CD14-positive monocyte (primary cell): ENCODE measurements at regions not wholly inside any gene's neighbourhood (a gene's known extent, or its start where the extent isn't known, plus 50 kb on each side); places are given as distances from the start of the nearest gene placed in this dataset.

Experiments used
- DNase-seq, 3 donors: peaks; one replicate each; pipeline ENCODE4 v3.0.0-alpha.2; 2011 to 2022
- H2AFZ ChIP-seq: 2 replicates; pipeline ENCODE4 v1.6.0; 2012; ENCODE audit warnings: mild to moderate bottlenecking, low read depth, low read length, inconsistent platforms; ENCODE audit not compliant: insufficient read depth, poor library complexity, severe bottlenecking
- H3K27ac ChIP-seq, 2 donors: 1 replicate in 1 of 2; 2 replicates in 1 of 2; pipeline ENCODE4 v1.5.1; 2012 to 2013; ENCODE audit warnings: low read length in 2 of 2, control low read depth in 1 of 2, inconsistent platforms in 1 of 2, low read depth in 1 of 2, mild to moderate bottlenecking in 1 of 2
- H3K27me3 ChIP-seq, 2 donors: one replicate each; pipeline versions ENCODE4 v1.6.0 to v1.6.1; 2011 to 2013; ENCODE audit warnings: low read length in 2 of 2; ENCODE audit not compliant: control insufficient read depth in 2 of 2, insufficient read depth in 2 of 2
- H3K36me3 ChIP-seq, 2 donors: replicated peaks in 1 of 2; 1 replicate in 1 of 2; 2 replicates in 1 of 2; pipeline versions ENCODE4 v1.5.1 to v1.6.1; 2012 to 2013; ENCODE audit warnings: low read length in 2 of 2, control low read depth in 1 of 2, inconsistent platforms in 1 of 2, mild to moderate bottlenecking in 1 of 2; ENCODE audit not compliant: insufficient read depth in 2 of 2, control insufficient read depth in 1 of 2
- H3K4me1 ChIP-seq, 2 donors: 1 replicate in 1 of 2; 2 replicates in 1 of 2; pipeline versions ENCODE4 v1.5.1 to v1.6.1; 2012 to 2013; ENCODE audit warnings: low read length in 2 of 2, control low read depth in 1 of 2, inconsistent platforms in 1 of 2, mild to moderate bottlenecking in 1 of 2, moderate library complexity in 1 of 2; ENCODE audit not compliant: insufficient read depth in 2 of 2, control insufficient read depth in 1 of 2
- H3K4me2 ChIP-seq: replicated peaks from 2 replicates; pipeline ENCODE3; 2012; ENCODE audit warnings: low read length, moderate library complexity, mild to moderate bottlenecking; ENCODE audit not compliant: poor library complexity, severe bottlenecking; ENCODE audit errors: extremely low read depth
- H3K4me3 ChIP-seq, 3 experiments: fragments of 200-600 bp in 1 of 3; sonication (generic) in 1 of 3; replicated peaks in 1 of 3; 1 replicate in 2 of 3; 2 replicates in 1 of 3; pipeline ENCODE4 v1.5.1; 2011 to 2013; ENCODE audit warnings: low read length in 3 of 3, mild to moderate bottlenecking in 3 of 3, control low read depth in 2 of 3, low read depth in 2 of 3, inconsistent platforms in 1 of 3, moderate library complexity in 1 of 3
- H3K79me2 ChIP-seq: 2 replicates; pipeline ENCODE4 v1.6.0; 2012; ENCODE audit warnings: mild to moderate bottlenecking, control low read depth, inconsistent platforms, low read length, moderate library complexity; ENCODE audit not compliant: insufficient read depth
- H3K9ac ChIP-seq: 2 replicates; pipeline ENCODE4 v1.6.0; 2017; ENCODE audit warnings: low read length, mild to moderate bottlenecking; ENCODE audit not compliant: insufficient read depth, poor library complexity, severe bottlenecking
- H3K9me3 ChIP-seq, 2 donors: replicated peaks in 1 of 2; 1 replicate in 1 of 2; 2 replicates in 1 of 2; pipeline versions ENCODE4 v1.5.1 to v1.6.1; 2012 to 2013; ENCODE audit warnings: low read length in 2 of 2, control low read depth in 1 of 2; ENCODE audit not compliant: control insufficient read depth in 1 of 2, insufficient read depth in 1 of 2
- H4K20me1 ChIP-seq: 2 replicates; pipeline ENCODE4 v1.6.0; 2012; ENCODE audit warnings: mild to moderate bottlenecking, low read length, control low read depth, moderate library complexity; ENCODE audit not compliant: insufficient read depth
- H3K27ac Mint-ChIP-seq, 7 donors: one replicate each; pipeline ENCODE4 v1.8.0; 2020; ENCODE audit warnings: mild to moderate bottlenecking in 7 of 7, mixed read lengths in 7 of 7, moderate library complexity in 6 of 7, inconsistent platforms in 2 of 7
- H3K27me3 Mint-ChIP-seq, 3 donors: one replicate each; pipeline ENCODE4 v1.8.0; 2021 to 2022; ENCODE audit warnings: low read depth in 3 of 3, mild to moderate bottlenecking in 3 of 3, mixed read lengths in 3 of 3, moderate library complexity in 3 of 3, inconsistent platforms in 1 of 3
- H3K36me3 Mint-ChIP-seq, 2 donors: one replicate each; pipeline ENCODE4 v1.8.0; 2020; ENCODE audit warnings: mixed read lengths in 2 of 2, inconsistent platforms in 1 of 2, mild to moderate bottlenecking in 1 of 2
- H3K4me1 Mint-ChIP-seq: one replicate; pipeline ENCODE4 v1.8.0; 2020; ENCODE audit warnings: mild to moderate bottlenecking, mixed read lengths
- H3K4me3 Mint-ChIP-seq, 2 donors: one replicate each; pipeline ENCODE4 v1.8.0; 2020; ENCODE audit warnings: mild to moderate bottlenecking in 2 of 2, mixed read lengths in 2 of 2, moderate library complexity in 1 of 2
- H3K9me3 Mint-ChIP-seq, 7 donors: one replicate each; pipeline ENCODE4 v1.8.0; 2020 to 2022; ENCODE audit warnings: mixed read lengths in 7 of 7, mild to moderate bottlenecking in 6 of 7, moderate library complexity in 6 of 7, inconsistent platforms in 2 of 7
- WGBS: methylation state at CpG from one replicate; pipeline ENCODE4 v1.1.5; 2013; ENCODE audit warnings: missing lambda C conversion rate; ENCODE audit not compliant: insufficient coverage; 5-methylcytosine and 5-hydroxymethylcytosine counted together
- intact Hi-C, 2 donors: fragments of 100-400 bp; cut with micrococcal nuclease; formaldehyde crosslinking; loops; one replicate each; pipeline versions ENCODE4 v1.15.0 to v1.15.1; 2023
- TF ChIP-seq, protein P1 (sequence below): fragments of 200-600 bp; IDR thresholded peaks from one replicate; pipeline ENCODE4 v1.8.0; 2022; ENCODE audit warnings: antibody characterized with exemption, mild to moderate bottlenecking

DNA sequence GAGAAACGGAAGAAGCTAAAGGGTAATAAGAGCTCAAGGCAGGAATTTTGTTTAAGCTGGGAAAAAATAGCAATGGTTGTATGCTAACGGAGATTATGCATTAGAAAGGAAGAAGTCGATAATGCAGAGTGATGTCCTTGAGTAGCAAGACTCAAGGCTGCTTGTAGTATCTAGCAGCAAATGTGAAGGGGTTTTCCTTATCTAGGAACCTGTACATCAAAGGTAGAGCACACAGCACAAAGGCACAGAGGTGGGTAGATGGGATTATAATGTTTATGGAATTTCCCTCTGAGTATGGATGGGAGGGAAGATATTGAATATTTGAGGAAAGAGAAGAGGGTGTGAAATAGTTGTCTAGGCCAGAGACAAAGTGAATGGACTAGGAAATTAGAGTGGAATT is 114.1 kb downstream of the PROX1 start:
- H3K9me3 ChIP-seq = no peaks in the 10 kb centered on the region
- intact Hi-C loops = no loop called here
- Mint-ChIP-seq H3K36me3 (no peaks in the 10 kb centered on the region), H3K27ac (no peak overlapping the region), H3K4me1 (no peaks in the 10 kb centered on the region), H3K9me3 (peaks cover 0 to 8% (median 2%) of the 10 kb centered on the region in 7 donors), H3K4me3 (no peak overlapping the region), H3K27me3 (no peaks in the 10 kb centered on the region)
- 96% methylated on average over 3 of the region's 3 CpGs for WGBS
- H3K36me3 ChIP-seq = no peaks in the 10 kb centered on the region
- H3K79me2 ChIP-seq = no peaks in the 10 kb centered on the region
- no peak overlapping the region for H3K4me3 ChIP-seq
- H3K27ac ChIP-seq = no peak overlapping the region
- H3K4me2 ChIP-seq = no peak overlapping the region
- DNase-seq = no peak
- no peak overlapping the region for H3K9ac ChIP-seq
- no peak overlapping the region for H2AFZ ChIP-seq
- TF ChIP-seq, protein P1, sequence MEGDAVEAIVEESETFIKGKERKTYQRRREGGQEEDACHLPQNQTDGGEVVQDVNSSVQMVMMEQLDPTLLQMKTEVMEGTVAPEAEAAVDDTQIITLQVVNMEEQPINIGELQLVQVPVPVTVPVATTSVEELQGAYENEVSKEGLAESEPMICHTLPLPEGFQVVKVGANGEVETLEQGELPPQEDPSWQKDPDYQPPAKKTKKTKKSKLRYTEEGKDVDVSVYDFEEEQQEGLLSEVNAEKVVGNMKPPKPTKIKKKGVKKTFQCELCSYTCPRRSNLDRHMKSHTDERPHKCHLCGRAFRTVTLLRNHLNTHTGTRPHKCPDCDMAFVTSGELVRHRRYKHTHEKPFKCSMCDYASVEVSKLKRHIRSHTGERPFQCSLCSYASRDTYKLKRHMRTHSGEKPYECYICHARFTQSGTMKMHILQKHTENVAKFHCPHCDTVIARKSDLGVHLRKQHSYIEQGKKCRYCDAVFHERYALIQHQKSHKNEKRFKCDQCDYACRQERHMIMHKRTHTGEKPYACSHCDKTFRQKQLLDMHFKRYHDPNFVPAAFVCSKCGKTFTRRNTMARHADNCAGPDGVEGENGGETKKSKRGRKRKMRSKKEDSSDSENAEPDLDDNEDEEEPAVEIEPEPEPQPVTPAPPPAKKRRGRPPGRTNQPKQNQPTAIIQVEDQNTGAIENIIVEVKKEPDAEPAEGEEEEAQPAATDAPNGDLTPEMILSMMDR = no peak
- H3K27me3 ChIP-seq = no peaks in the 10 kb centered on the region
- H4K20me1 ChIP-seq = no peaks in the 10 kb centered on the region
- H3K4me1 ChIP-seq = no peaks in the 10 kb centered on the region

DNA sequence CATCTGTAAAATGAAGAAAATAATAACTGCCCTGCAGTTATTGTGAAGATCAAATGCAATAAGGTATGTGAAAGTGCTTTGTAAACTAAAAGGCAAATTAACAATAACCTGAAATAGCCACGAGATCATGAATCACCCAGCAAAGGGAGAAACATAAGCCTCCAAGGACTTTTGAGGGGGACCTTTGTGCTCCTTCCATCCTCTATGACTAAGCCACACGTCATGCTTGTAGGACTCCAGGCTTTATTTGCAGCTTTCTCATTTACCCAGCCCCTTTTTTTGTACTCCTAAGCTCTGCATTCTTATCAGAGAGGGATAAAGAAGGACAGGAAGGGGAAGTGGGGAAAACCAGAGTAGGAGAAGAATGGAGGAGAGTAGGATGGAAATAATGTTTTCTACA is 115.1 kb downstream of the PROX1 start:
- WGBS = 67% methylated on average over 1 of the region's 2 CpGs
- intact Hi-C loops = no loop called here
- Histone ChIP-seq H3K27ac (no peak overlapping the region), H3K4me2 (no peak overlapping the region), H4K20me1 (no peaks in the 10 kb centered on the region), H3K27me3 (no peaks in the 10 kb centered on the region), H3K9ac (no peak overlapping the region), H3K36me3 (no peaks in the 10 kb centered on the region), H3K4me1 (no peaks in the 10 kb centered on the region), H3K4me3 (no peak overlapping the region), H2AFZ (no peak overlapping the region), H3K79me2 (no peaks in the 10 kb centered on the region), H3K9me3 (no peaks in the 10 kb centered on the region)
- Mint-ChIP-seq H3K27me3 (peaks cover 0 to 5% (median 0%) of the 10 kb centered on the region in 3 donors), H3K9me3 (peaks cover 0 to 8% (median 2%) of the 10 kb centered on the region in 7 donors), H3K4me1 (peaks cover 2% of the 10 kb centered on the region), H3K4me3 (no peak overlapping the region), H3K27ac (no peak overlapping the region), H3K36me3 (no peaks in the 10 kb centered on the region)
- no peak for DNase-seq
- TF ChIP-seq, protein P1 = no peak
